Hepatic stellate cell (primary cell): ENCODE measurements at regions not wholly inside any gene's neighbourhood (a gene's known extent, or its start where the extent isn't known, plus 50 kb on each side); places are given as distances from the start of the nearest gene placed in this dataset.
A peak's percentile ranks its signal among the peaks of the same experiment; 100 is the strongest.
"Not testable (repeated sequence)": the region's sequence is repeated elsewhere in the genome, so short reads cannot be mapped to it uniquely, and the experiment has no call there.

Experiments
- DNase-seq: peaks from one replicate; pipeline ENCODE4 v3.0.0; 2011; ENCODE audit warnings: low spot score

- DNase-seq: no peak
Observed at GRCh38 chr6:121694389-121694788, 258.9 kb downstream of the GJA1 start.

- DNase-seq: peak; percentile 22
Observed at GRCh38 chr6:121694801-121695251, 259.4 kb downstream of the GJA1 start.

GRCh38 chr6:121695329-121695728 lies 259.9 kb downstream of the GJA1 start:
- no peak for DNase-seq

- DNase-seq: no peak
Observed at GRCh38 chr6:121697921-121698320, 262.5 kb downstream of the GJA1 start.

GRCh38 chr6:121698617-121699016 lies 263.2 kb downstream of the GJA1 start:
- DNase-seq: no peak

- not testable (repeated sequence) for DNase-seq
Observed at GRCh38 chr6:121703129-121703528, 267.7 kb downstream of the GJA1 start.

- DNase-seq: no peak
Observed at GRCh38 chr6:121711472-121711871, 276.0 kb downstream of the GJA1 start.

GRCh38 chr6:121717686-121718085 lies 282.2 kb downstream of the GJA1 start:
- no peak for DNase-seq

- not testable (repeated sequence) for DNase-seq
Observed at GRCh38 chr6:121720867-121721266, 285.4 kb downstream of the GJA1 start.

- no peak for DNase-seq
Observed at GRCh38 chr6:121723623-121724022, 288.2 kb downstream of the GJA1 start.

- DNase-seq: no peak
Observed at GRCh38 chr6:121724576-121724975, 289.1 kb downstream of the GJA1 start.

- DNase-seq: peak; percentile 2
Observed at GRCh38 chr6:121726596-121726995, 291.1 kb downstream of the GJA1 start.

GRCh38 chr6:121730616-121731015 lies 295.2 kb downstream of the GJA1 start:
- DNase-seq: no peak

- no peak for DNase-seq
Observed at GRCh38 chr6:121731381-121731780, 295.9 kb downstream of the GJA1 start.

- no peak for DNase-seq
Observed at GRCh38 chr6:121732641-121733040, 297.2 kb downstream of the GJA1 start.

GRCh38 chr6:121733234-121733633 lies 297.8 kb downstream of the GJA1 start:
- no peak for DNase-seq

GRCh38 chr6:121740188-121740587 lies 304.7 kb downstream of the GJA1 start:
- not testable (repeated sequence) for DNase-seq

GRCh38 chr6:121743691-121744090 lies 308.2 kb downstream of the GJA1 start:
- DNase-seq: no peak

GRCh38 chr6:121748376-121748775 lies 312.9 kb downstream of the GJA1 start:
- no peak for DNase-seq

- DNase-seq: no peak
Observed at GRCh38 chr6:121748850-121749249, 313.4 kb downstream of the GJA1 start.

GRCh38 chr6:121755485-121755884 lies 320.0 kb downstream of the GJA1 start:
- DNase-seq: no peak

- DNase-seq: no peak
Observed at GRCh38 chr6:121756666-121757065, 321.2 kb downstream of the GJA1 start.

- no peak for DNase-seq
Observed at GRCh38 chr6:121759370-121759769, 323.9 kb downstream of the GJA1 start.

- no peak for DNase-seq
Observed at GRCh38 chr6:121760191-121760590, 324.7 kb downstream of the GJA1 start.

- no peak for DNase-seq
Observed at GRCh38 chr6:121760745-121761144, 325.3 kb downstream of the GJA1 start.
